CD4-positive, alpha-beta T cell (primary cell): ENCODE measurements at regions not wholly inside any gene's neighbourhood (a gene's known extent, or its start where the extent isn't known, plus 50 kb on each side); places are given as distances from the start of the nearest gene placed in this dataset.

Experiments used
- ATAC-seq: fragments of 200-7000 bp; cut with Tn5 transposase; one replicate; pipeline ENCODE4 v1.10.0; 2022; ENCODE audit warnings: mild to moderate bottlenecking; ENCODE audit not compliant: poor library complexity
- CTCF ChIA-PET: fragments of 350-600 bp; sonication (Branson Sonifier 250); formaldehyde crosslinking; loops from one replicate; lab custom pipeline; 2021; ENCODE audit warnings: antibody characterized with exemption, inconsistent platforms; lab: Charles Lee
- POLR2A ChIA-PET: fragments of 350-600 bp; sonication (Branson Sonifier 250); formaldehyde crosslinking; loops from one replicate; lab custom pipeline; 2021; ENCODE audit warnings: antibody characterized with exemption, inconsistent platforms; lab: Charles Lee
- DNase-seq, 14 experiments: peaks; one replicate each; pipeline ENCODE4 v3.0.0-alpha.2; 2013 to 2020; ENCODE audit warnings: mixed read lengths in 2 of 14
- H3K27ac ChIP-seq, 2 donors: one replicate each; pipeline versions ENCODE4 v1.5.1 to v1.7.0; 2013; ENCODE audit warnings: low read length in 2 of 2, low read depth in 1 of 2, mild to moderate bottlenecking in 1 of 2
- H3K27me3 ChIP-seq, 2 experiments: 1 replicate in 1 of 2; 2 replicates in 1 of 2; pipeline versions ENCODE4 v1.6.1 to v1.7.0; 2013; ENCODE audit warnings: low read length in 2 of 2, control low read depth in 1 of 2, mild to moderate bottlenecking in 1 of 2, moderate library complexity in 1 of 2; ENCODE audit not compliant: insufficient read depth in 2 of 2, control insufficient read depth in 1 of 2
- H3K36me3 ChIP-seq: one replicate; pipeline ENCODE4 v1.6.1; 2013; ENCODE audit warnings: low read length, control low read depth; ENCODE audit not compliant: insufficient read depth
- H3K4me1 ChIP-seq: one replicate; pipeline ENCODE4 v1.6.1; 2013; ENCODE audit warnings: low read length, control low read depth; ENCODE audit not compliant: insufficient read depth
- H3K4me3 ChIP-seq: one replicate; pipeline ENCODE4 v1.5.1; 2013; ENCODE audit warnings: mild to moderate bottlenecking, low read length, moderate library complexity
- H3K9me3 ChIP-seq, 2 experiments: 1 replicate in 1 of 2; 2 replicates in 1 of 2; pipeline versions ENCODE4 v1.6.1 to v1.7.0; 2013; ENCODE audit warnings: low read length in 2 of 2, mild to moderate bottlenecking in 2 of 2, control low read depth in 1 of 2, moderate library complexity in 1 of 2; ENCODE audit not compliant: control insufficient read depth in 1 of 2, insufficient read depth in 1 of 2
- H3K27ac Mint-ChIP-seq: one replicate; pipeline ENCODE4 v1.8.0; 2020; ENCODE audit warnings: mixed read lengths
- H3K27me3 Mint-ChIP-seq: one replicate; pipeline ENCODE4 v1.8.0; 2021; ENCODE audit warnings: mixed read lengths
- H3K36me3 Mint-ChIP-seq: one replicate; pipeline ENCODE4 v1.8.0; 2021; ENCODE audit warnings: low read depth, mixed read lengths
- H3K4me1 Mint-ChIP-seq: one replicate; pipeline ENCODE4 v1.8.0; 2021; ENCODE audit warnings: low read depth, mixed read lengths
- H3K4me3 Mint-ChIP-seq: one replicate; pipeline ENCODE4 v1.8.0; 2020; ENCODE audit warnings: mild to moderate bottlenecking, mixed read lengths
- H3K9me3 Mint-ChIP-seq: one replicate; pipeline ENCODE4 v1.8.0; 2020; ENCODE audit warnings: mixed read lengths
- CTCF ChIP-seq: fragments of 200-600 bp; IDR thresholded peaks from one replicate; pipeline ENCODE4 v1.8.0; 2022; ENCODE audit warnings: antibody characterized with exemption, mild to moderate bottlenecking
- intact Hi-C, 2 experiments: fragments of 100-400 bp; cut with DNase I in 1 of 2; cut with micrococcal nuclease in 1 of 2; formaldehyde crosslinking; loops; one replicate each; pipeline versions ENCODE4 v1.15.1 to v1.9.0; 2023 to 2025; cut with DNase I, micrococcal nuclease

GRCh38 chr13:104288496-104288895 lies 1222.3 kb upstream of the SLC10A2 start:
- H3K4me3 ChIP-seq = no peak overlapping the region
- no peaks in the 10 kb centered on the region for H3K4me1 Mint-ChIP-seq
- no peaks in the 10 kb centered on the region for H3K27me3 ChIP-seq
- H3K27me3 Mint-ChIP-seq = no peaks in the 10 kb centered on the region
- intact Hi-C loops = no loop called here
- no peaks in the 10 kb centered on the region for H3K36me3 ChIP-seq
- no peaks in the 10 kb centered on the region for H3K9me3 ChIP-seq
- H3K4me3 Mint-ChIP-seq = no peak overlapping the region
- DNase-seq (no peak), ATAC-seq (no peak)
- no peak overlapping the region for H3K27ac Mint-ChIP-seq
- peaks cover 4% of the 10 kb centered on the region for H3K9me3 Mint-ChIP-seq
- no peak for TF ChIP-seq CTCF
- no peak overlapping the region for H3K27ac ChIP-seq
- CTCF ChIA-PET = no interaction called here
- H3K4me1 ChIP-seq = no peaks in the 10 kb centered on the region
- POLR2A ChIA-PET = no interaction called here
- no peaks in the 10 kb centered on the region for H3K36me3 Mint-ChIP-seq

- ChIA-PET POLR2A (no interaction called here), CTCF (no interaction called here)
- ATAC-seq (no peak), DNase-seq (no peak)
- no peaks in the 10 kb centered on the region for H3K36me3 ChIP-seq
- H3K27me3 Mint-ChIP-seq = no peaks in the 10 kb centered on the region
- TF ChIP-seq CTCF = no peak
- H3K9me3 Mint-ChIP-seq = peaks cover 2% of the 10 kb centered on the region
- H3K27me3 ChIP-seq = no peaks in the 10 kb centered on the region
- no peak overlapping the region for H3K27ac ChIP-seq
- H3K4me1 Mint-ChIP-seq = no peaks in the 10 kb centered on the region
- H3K4me3 Mint-ChIP-seq = no peak overlapping the region
- H3K9me3 ChIP-seq = peaks cover 0 to 4% of the 10 kb centered on the region in 2 experiments
- H3K36me3 Mint-ChIP-seq = no peaks in the 10 kb centered on the region
- H3K27ac Mint-ChIP-seq = no peak overlapping the region
- H3K4me1 ChIP-seq = no peaks in the 10 kb centered on the region
- H3K4me3 ChIP-seq = no peak overlapping the region
- intact Hi-C loops = no loop called here
Measured at GRCh38 chr13:104286566-104287290, 1220.5 kb upstream of the SLC10A2 start.

GRCh38 chr13:104281910-104282309 lies 1215.7 kb upstream of the SLC10A2 start:
- Mint-ChIP-seq H3K27ac (no peak overlapping the region), H3K9me3 (peaks cover 6% of the 10 kb centered on the region), H3K27me3 (no peaks in the 10 kb centered on the region), H3K4me1 (no peaks in the 10 kb centered on the region), H3K36me3 (no peaks in the 10 kb centered on the region), H3K4me3 (no peak overlapping the region)
- no peaks in the 10 kb centered on the region for H3K4me1 ChIP-seq
- H3K27me3 ChIP-seq = no peaks in the 10 kb centered on the region
- POLR2A ChIA-PET = no interaction called here
- H3K9me3 ChIP-seq = peaks cover 0 to 4% of the 10 kb centered on the region in 2 experiments
- no peak for DNase-seq
- ATAC-seq = no peak
- CTCF ChIA-PET = no interaction called here
- no peak for TF ChIP-seq CTCF
- H3K4me3 ChIP-seq = no peak overlapping the region
- intact Hi-C loops = no loop called here
- no peaks in the 10 kb centered on the region for H3K36me3 ChIP-seq
- H3K27ac ChIP-seq = no peak overlapping the region
